ENCODE measurements at regions not wholly inside any gene's neighbourhood (a gene's known extent, or its start where the extent isn't known, plus 50 kb on each side); places are given as distances from the start of the nearest gene placed in this dataset.

- DNase-seq (ENCODE audit: low read depth in 1 of 2, low spot score in 2 of 2): no peak
- H3K14ac ChIP-seq (ENCODE audit: insufficient read length): no peak overlapping the region
- H3K9ac ChIP-seq (replicated peaks in 1 of 4; ENCODE audit: extremely low read depth in 1 of 4, low read depth in 3 of 4, low read length in 3 of 4): no peak overlapping the region
- no peaks in the 10 kb centered on the region for H3K27me3 ChIP-seq (replicated peaks in 1 of 4; ENCODE audit: control insufficient read depth in 3 of 4, extremely low read depth in 1 of 4, insufficient read depth in 3 of 4, low read length in 3 of 4)
- peaks cover 0 to 4% (median 0%) of the 10 kb centered on the region in 4 experiments; a peak in 1 of 7 replicates for H3K4me1 ChIP-seq (replicated peaks in 1 of 4; ENCODE audit: control insufficient read depth in 3 of 4, insufficient read depth in 4 of 4, low read length in 3 of 4)
- no peaks in the 10 kb centered on the region for H3K36me3 ChIP-seq (ENCODE audit: control insufficient read depth in 2 of 4, insufficient read depth in 4 of 4, low read length in 3 of 4)
- FAIRE-seq: no peak
- no peaks in the 10 kb centered on the region for H3K79me2 ChIP-seq (ENCODE audit: control insufficient read depth in 1 of 2, insufficient read depth in 2 of 2, low read length in 2 of 2)
- no peak overlapping the region for H2BK15ac ChIP-seq (ENCODE audit: low read length)
- H3K18ac ChIP-seq (ENCODE audit: extremely low read depth, low read length): no peak overlapping the region
- H3K23me2 ChIP-seq (ENCODE audit: low read depth, low read length): no peaks in the 10 kb centered on the region
- H2BK120ac ChIP-seq (replicated peaks; ENCODE audit: low read depth, low read length): no peak overlapping the region
- H3K4me2 ChIP-seq (ENCODE audit: insufficient read depth in 1 of 2, low read depth in 2 of 2, low read length in 2 of 2): no peak overlapping the region
- ChIA-PET POLR2A (ENCODE audit: partially characterized antibody) (no interaction called here), CTCF (ENCODE audit: partially characterized antibody) (interaction anchor here (1.8 to 1.9 kb wide), 2 partner anchors 44 to 356 kb away, joined by 6 to 7 read pairs; no protein-coding TSS in a partner anchor)
- WGBS, 2 experiments (ENCODE audit: extremely low coverage in 1 of 2, insufficient coverage in 1 of 2, insufficient read length in 1 of 2, insufficient replicate concordance in 2 of 2, low coverage in 1 of 2, low lambda C conversion rate in 2 of 2, missing lambda C conversion rate in 1 of 2): 66% methylated on average over 2 of the region's 2 CpGs; no CpG with 5 or more reads in 1 of the 2 experiments
- no peak overlapping the region for H3K4me3 ChIP-seq (ENCODE audit: extremely low read depth in 1 of 4, insufficient read depth in 2 of 4, low read depth in 3 of 4, low read length in 4 of 4)
- H3K79me1 ChIP-seq (ENCODE audit: low read depth, low read length): no peaks in the 10 kb centered on the region
- H3K4ac ChIP-seq (replicated peaks; ENCODE audit: insufficient read length, low read depth, low read length): no peak overlapping the region
- H4K91ac ChIP-seq (replicated peaks; ENCODE audit: insufficient read length, low read length): no peak overlapping the region
- H4K8ac ChIP-seq (ENCODE audit: extremely low read depth, insufficient read depth, low read length): no peak overlapping the region
- no peak overlapping the region for H3K27ac ChIP-seq (ENCODE audit: low read depth, low read length)
- H4K5ac ChIP-seq (ENCODE audit: insufficient read length, low read depth, low read length): no peak overlapping the region
- H2BK20ac ChIP-seq (ENCODE audit: low read length): no peak overlapping the region
- no peak overlapping the region for H2BK12ac ChIP-seq (ENCODE audit: low read depth, low read length)
- no peaks in the 10 kb centered on the region for H4K20me1 ChIP-seq (replicated peaks in 1 of 2; ENCODE audit: control insufficient read depth in 1 of 2, insufficient read depth in 2 of 2, low read length in 2 of 2)
- H3K56ac ChIP-seq (replicated peaks; ENCODE audit: insufficient read length, low read depth, low read length): no peak overlapping the region
- no peak overlapping the region for H2BK5ac ChIP-seq (ENCODE audit: low read depth, low read length)
- no peak overlapping the region for H2AFZ ChIP-seq (ENCODE audit: low read length)
- no peak overlapping the region for H2AK5ac ChIP-seq (ENCODE audit: low read depth, low read length)
- no peaks in the 10 kb centered on the region for H3K9me3 ChIP-seq (ENCODE audit: insufficient read depth in 2 of 2, low read depth in 1 of 2, low read length in 1 of 2)
- no peak overlapping the region for H3K23ac ChIP-seq (ENCODE audit: insufficient read length)
- no peak for TF ChIP-seq JUND (IDR thresholded peaks at IDR 0.05; ENCODE audit: low read length)
- no peak for TF ChIP-seq GTF2F1 (IDR thresholded peaks at IDR 0.05; ENCODE audit: borderline replicate concordance, low read depth, low read length)
- TF ChIP-seq CTBP2 (IDR thresholded peaks at IDR 0.05; ENCODE audit: borderline replicate concordance, insufficient read depth, insufficient read length, low read length): no peak
- TF ChIP-seq POU5F1 (IDR thresholded peaks at IDR 0.05; ENCODE audit: low read depth, low read length): no peak
- no peak for TF ChIP-seq POLR2AphosphoS5 (IDR thresholded peaks at IDR 0.05; ENCODE audit: low read depth, low read length)
- TF ChIP-seq SP4 (IDR thresholded peaks at IDR 0.05; ENCODE audit: low read length): no peak
These were observed 174.1 kb downstream of the SATB1 start for GRCh38 chr3:18250991-18251390.

Data from H1 (cell line).